ENCODE measurements at regions not wholly inside any gene's neighbourhood (a gene's known extent, or its start where the extent isn't known, plus 50 kb on each side); places are given as distances from the start of the nearest gene placed in this dataset.

GRCh38 chr3:27540231-27540630 lies 56.0 kb upstream of the SLC4A7 start (continued):
- TF ChIP-seq ZZZ3 (CRISPR knock-in tag; IDR thresholded peaks at IDR 0.05; ENCODE audit: borderline replicate concordance) (no peak), FUBP1 (CRISPR knock-in tag; IDR thresholded peaks at IDR 0.05; ENCODE audit: borderline replicate concordance) (no peak), ZBTB10 (CRISPR knock-in tag; IDR thresholded peaks at IDR 0.05; ENCODE audit: borderline replicate concordance) (no peak), EEA1 (CRISPR knock-in tag; IDR thresholded peaks at IDR 0.05; ENCODE audit: borderline replicate concordance) (no peak), CSRNP1 (CRISPR knock-in tag; IDR thresholded peaks at IDR 0.05) (no peak)

- BruUV-seq (replicated peaks): no TSS peak
- in situ Hi-C loops (cut with HindIII; ENCODE audit: extremely low pct_ligation_motif_present, low pct_unique_long_range_greater_than_20kb): no loop called here
- FAIRE-seq (no peak), ATAC-seq (no peak), DNase-seq (ENCODE audit: low spot score) (no peak)
- no peaks in the 10 kb centered on the region for H3K9me3 ChIP-seq (ENCODE audit: low read length)
- intact Hi-C loops (cut with micrococcal nuclease; ENCODE audit: unreplicated experiment): no loop called here
- no peak overlapping the region for H3K4me2 ChIP-seq (ENCODE audit: low read depth, low read length)
- no peaks in the 10 kb centered on the region for H3K79me2 ChIP-seq (ENCODE audit: insufficient read depth, low read length)
- H3K36me3 ChIP-seq (replicated peaks in 1 of 2; ENCODE audit: control insufficient read depth in 1 of 2, insufficient read depth in 2 of 2, low read length in 2 of 2): no peaks in the 10 kb centered on the region
- H3K27ac ChIP-seq (ENCODE audit: extremely low read length, insufficient read depth, low read length): no peak overlapping the region
- H3K9ac ChIP-seq (ENCODE audit: insufficient read depth, low read depth, low read length): no peak overlapping the region
- H2AFZ ChIP-seq (ENCODE audit: low read length): no peak overlapping the region
- 91% methylated on average over 1 of the region's 1 CpG for whole genome bisulfite sequencing (ENCODE audit: low lambda C conversion rate)
- CTCF ChIA-PET (ENCODE audit: low intra/inter-chr PET ratio, low total read pairs): no interaction called here
- H4K20me1 ChIP-seq (ENCODE audit: insufficient read depth, low read length): no peaks in the 10 kb centered on the region
- peaks cover 54% of the 10 kb centered on the region for H3K4me1 ChIP-seq (ENCODE audit: insufficient read depth, low read length)
- POLR2A ChIA-PET: interaction anchor here (0.8 kb wide), 1 partner anchor 52 kb away, joined by 4 read pairs; the partner anchor contains the start of gene SLC4A7
- no peaks in the 10 kb centered on the region for H3K27me3 ChIP-seq (ENCODE audit: control insufficient read depth in 1 of 2, insufficient read depth in 2 of 2, low read length in 2 of 2)
- no peak overlapping the region for H3K4me3 ChIP-seq (replicated peaks in 1 of 3; ENCODE audit: insufficient read depth in 1 of 3, low read depth in 2 of 3, low read length in 3 of 3)
- TF ChIP-seq ZNF281 (CRISPR knock-in tag; IDR thresholded peaks at IDR 0.05; ENCODE audit: borderline replicate concordance) (no peak), SMC3 (IDR thresholded peaks at IDR 0.05; ENCODE audit: low read length) (no peak), NFIB (CRISPR knock-in tag; IDR thresholded peaks at IDR 0.05; ENCODE audit: borderline replicate concordance) (no peak), MAFG (CRISPR knock-in tag; IDR thresholded peaks at IDR 0.05) (no peak), ZNF101 (CRISPR knock-in tag; IDR thresholded peaks at IDR 0.05; ENCODE audit: borderline replicate concordance, low read depth) (no peak), ZNF569 (CRISPR knock-in tag; IDR thresholded peaks at IDR 0.05; ENCODE audit: borderline replicate concordance) (no peak), CENPX (CRISPR knock-in tag; IDR thresholded peaks at IDR 0.05) (no peak)
Measured at GRCh38 chr3:27536491-27536890, 52.3 kb upstream of the SLC4A7 start.
